C4-2B (cell line): ENCODE measurements at regions not wholly inside any gene's neighbourhood (a gene's known extent, or its start where the extent isn't known, plus 50 kb on each side); places are given as distances from the start of the nearest gene placed in this dataset.

ENCODE experiments used
- H3K27ac ChIP-seq: fragments of 450-650 bp; 2 replicates; pipeline ENCODE4 v1.5.1; 2017
- ZFX ChIP-seq: fragments of 450-650 bp; IDR thresholded peaks from 2 replicates; pipeline ENCODE4 v1.6.1; 2017
- TF ChIP-seq, protein P1 (sequence below): fragments of 450-650 bp; conservative IDR thresholded peaks from 2 replicates; pipeline ENCODE4 v1.5.1; 2017; ENCODE audit warnings: mild to moderate bottlenecking

DNA sequence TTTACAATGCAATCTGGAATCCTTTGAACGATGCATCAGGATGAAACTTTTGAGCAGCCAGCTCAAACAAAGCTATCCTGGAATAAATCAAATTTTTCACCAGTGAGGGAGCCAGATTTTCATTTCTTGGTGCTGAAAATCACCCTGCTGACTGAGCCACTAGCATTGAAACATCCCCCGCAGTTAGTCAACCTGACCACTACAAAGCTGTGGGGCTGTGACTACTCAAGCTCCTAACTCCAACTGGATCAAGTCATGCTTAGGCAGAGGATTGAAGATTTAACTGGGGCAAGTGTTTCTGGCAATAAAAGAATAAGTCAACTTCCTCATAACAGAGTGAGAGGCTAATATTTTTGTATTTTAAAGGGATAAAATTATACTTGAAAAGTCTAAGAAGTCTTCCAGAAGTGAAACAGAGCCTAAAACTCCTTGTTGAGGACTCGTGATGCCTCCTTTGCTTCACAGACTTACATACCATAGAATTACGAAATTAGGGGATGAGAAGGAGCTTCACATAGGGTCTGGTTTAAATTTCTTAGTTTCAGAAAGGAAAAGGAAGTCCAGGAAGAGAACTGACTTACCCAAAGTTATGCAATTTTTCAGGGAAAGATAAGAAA lies 177.8 kb downstream of the SERPINI1 start:
- H3K27ac ChIP-seq: no peak overlapping the region
- no peak for TF ChIP-seq ZFX
- TF ChIP-seq, protein P1, sequence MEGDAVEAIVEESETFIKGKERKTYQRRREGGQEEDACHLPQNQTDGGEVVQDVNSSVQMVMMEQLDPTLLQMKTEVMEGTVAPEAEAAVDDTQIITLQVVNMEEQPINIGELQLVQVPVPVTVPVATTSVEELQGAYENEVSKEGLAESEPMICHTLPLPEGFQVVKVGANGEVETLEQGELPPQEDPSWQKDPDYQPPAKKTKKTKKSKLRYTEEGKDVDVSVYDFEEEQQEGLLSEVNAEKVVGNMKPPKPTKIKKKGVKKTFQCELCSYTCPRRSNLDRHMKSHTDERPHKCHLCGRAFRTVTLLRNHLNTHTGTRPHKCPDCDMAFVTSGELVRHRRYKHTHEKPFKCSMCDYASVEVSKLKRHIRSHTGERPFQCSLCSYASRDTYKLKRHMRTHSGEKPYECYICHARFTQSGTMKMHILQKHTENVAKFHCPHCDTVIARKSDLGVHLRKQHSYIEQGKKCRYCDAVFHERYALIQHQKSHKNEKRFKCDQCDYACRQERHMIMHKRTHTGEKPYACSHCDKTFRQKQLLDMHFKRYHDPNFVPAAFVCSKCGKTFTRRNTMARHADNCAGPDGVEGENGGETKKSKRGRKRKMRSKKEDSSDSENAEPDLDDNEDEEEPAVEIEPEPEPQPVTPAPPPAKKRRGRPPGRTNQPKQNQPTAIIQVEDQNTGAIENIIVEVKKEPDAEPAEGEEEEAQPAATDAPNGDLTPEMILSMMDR: peak; percentile 29; the same call in 1 of the 2 replicates

DNA sequence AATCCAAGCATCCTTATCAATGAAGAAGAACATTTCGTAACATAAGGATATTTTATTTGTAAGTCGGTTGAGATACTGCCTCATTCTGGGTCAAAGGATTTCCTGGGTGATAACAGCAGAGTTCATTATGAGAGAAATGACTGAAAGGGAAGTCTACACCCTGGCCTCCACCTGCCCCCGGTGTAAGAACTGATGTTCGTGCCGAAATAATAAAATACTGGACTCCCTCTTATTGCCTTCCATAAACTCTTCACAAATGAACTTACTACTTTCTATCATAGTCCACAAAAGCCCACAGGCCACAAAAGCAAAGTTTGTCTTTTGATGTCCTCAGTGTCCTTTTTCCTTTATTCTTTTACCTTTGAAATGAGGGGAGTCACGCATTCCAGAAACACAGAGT lies 174.4 kb downstream of the SERPINI1 start:
- H3K27ac ChIP-seq: no peak overlapping the region
- TF ChIP-seq ZFX: no peak
- TF ChIP-seq, protein P1: no peak

DNA sequence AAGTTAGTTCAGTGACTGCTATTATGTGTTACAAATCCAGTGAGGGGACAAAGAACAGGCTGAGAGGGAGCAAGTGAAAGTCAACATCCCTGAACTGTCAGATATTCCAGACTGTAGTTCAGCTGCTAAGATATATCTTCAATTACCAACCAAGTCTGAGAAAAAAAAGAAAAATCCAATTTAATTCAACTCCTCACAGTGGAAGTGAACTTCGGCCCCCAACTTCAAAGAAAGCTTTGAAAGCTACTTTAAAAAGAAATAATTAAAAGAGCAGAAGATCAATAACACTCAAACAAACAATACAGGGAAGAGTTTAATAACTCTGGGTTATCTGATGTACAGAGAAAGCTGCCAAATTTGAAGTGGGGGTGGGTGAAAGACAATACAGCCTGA lies 174.0 kb downstream of the SERPINI1 start:
- H3K27ac ChIP-seq: no peak overlapping the region
- TF ChIP-seq, protein P1: no peak
- TF ChIP-seq ZFX: no peak

DNA sequence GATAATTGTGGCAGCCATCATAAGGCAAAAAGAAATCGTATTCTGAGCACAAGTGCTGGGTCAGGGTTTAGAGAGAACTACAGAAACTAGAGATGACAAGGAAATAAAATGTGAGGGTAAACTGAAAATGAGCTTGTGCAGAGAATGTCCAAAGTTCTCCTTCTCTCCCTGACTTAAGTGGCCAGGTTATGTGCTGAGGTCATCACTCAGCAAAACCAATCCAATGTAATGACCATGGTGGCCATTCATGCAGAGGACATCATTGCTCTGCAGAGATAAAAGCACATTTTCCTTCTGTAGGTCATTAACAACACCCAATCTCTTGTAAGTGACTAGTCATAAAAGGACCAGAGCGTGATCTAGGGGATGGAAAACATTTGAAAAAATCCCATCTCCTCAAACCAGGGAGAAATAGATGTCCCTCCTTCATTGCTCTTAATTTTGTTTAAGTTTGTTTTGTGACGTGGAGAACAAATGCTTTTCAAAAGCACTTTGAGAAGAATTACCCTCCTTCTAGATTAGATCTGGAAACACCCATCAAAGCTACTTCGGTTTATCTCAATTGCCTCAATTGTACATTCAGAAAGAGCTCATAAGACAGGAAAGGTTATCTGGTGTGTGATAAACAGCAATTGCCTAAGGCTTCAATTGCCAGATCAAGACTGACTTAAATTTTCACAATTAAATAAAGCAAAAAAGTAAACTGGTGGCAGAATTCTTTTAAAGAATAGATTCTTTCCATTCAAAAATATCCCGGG lies 173.4 kb downstream of the SERPINI1 start:
- H3K27ac ChIP-seq: no peak overlapping the region
- TF ChIP-seq ZFX: no peak
- TF ChIP-seq, protein P1: no peak

DNA sequence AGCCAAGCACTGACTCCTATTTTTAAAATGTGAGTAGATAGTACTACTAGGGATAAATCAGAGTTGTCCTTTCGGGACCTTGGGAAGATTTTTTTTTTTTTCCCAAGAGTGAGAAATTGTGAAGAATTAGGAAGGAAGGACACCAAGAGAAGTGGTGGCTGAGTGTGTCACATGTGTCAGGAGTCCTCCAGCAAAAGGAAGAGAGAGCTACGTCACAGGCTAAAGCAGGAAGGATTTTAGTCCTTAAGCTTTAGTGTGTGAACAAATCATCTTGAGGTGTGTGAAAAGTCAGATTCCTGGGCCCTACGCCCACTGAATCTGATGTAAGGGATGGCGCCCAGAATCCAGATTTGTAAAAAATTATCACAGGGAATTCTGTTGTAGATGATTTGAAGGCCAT lies 172.7 kb downstream of the SERPINI1 start:
- H3K27ac ChIP-seq: no peak overlapping the region
- TF ChIP-seq ZFX: no peak
- TF ChIP-seq, protein P1: no peak

DNA sequence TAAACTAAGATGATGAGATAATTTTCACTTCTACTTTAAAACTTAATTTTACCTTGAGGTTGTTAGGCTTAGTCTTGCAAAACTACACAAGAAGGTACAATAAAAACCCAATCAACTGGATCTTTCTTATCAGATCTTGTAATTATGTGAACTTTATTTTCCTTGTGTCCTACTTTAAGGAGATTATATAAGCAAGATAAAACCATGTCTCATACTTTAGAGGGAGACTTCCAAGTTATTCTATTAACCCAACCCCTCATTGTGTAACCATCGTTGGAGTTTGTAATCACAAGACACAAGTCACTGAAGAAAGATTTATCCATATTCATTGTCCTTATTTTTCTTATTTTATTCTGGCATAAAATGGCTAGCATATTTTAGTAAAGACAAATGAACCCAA lies 165.6 kb downstream of the SERPINI1 start:
- no peak overlapping the region for H3K27ac ChIP-seq
- TF ChIP-seq, protein P1: no peak
- TF ChIP-seq ZFX: no peak

DNA sequence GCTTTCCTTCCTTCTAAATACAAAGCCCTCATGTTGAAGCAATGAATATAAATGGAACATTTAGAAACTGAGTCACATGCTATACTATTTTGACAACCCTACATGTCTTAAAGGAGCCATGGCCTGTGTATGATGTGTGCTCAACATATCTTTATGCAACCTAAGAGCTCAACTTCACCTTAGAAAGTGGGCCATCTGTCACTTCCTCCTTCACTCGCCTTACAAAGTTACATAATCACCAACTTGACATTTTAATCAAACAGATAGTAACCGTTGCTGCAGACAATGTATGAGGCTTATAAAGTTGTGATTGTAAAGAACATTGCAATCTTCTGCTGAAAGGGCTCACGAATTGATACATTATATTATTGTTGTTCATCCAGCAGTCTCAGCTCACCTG lies 163.6 kb downstream of the SERPINI1 start:
- no peak overlapping the region for H3K27ac ChIP-seq
- no peak for TF ChIP-seq ZFX
- TF ChIP-seq, protein P1: no peak
